Neural cell (in vitro differentiated cells): ENCODE measurements at regions not wholly inside any gene's neighbourhood (a gene's known extent, or its start where the extent isn't known, plus 50 kb on each side); places are given as distances from the start of the nearest gene placed in this dataset.
A peak's percentile ranks its signal among the peaks of the same experiment; 100 is the strongest.

Experiments used
- H2AFZ ChIP-seq: fragments of 200-600, 300-800 bp; sonication (generic), shearing (Covaris generic); 2 replicates; pipeline ENCODE4 v1.6.0; 2014; ENCODE audit warnings: low read depth, mild to moderate bottlenecking, antibody characterized with exemption, low read length, moderate library complexity
- H3F3A ChIP-seq: fragments of 200-600 bp; shearing (Covaris generic); 2 replicates; pipeline ENCODE4 v1.6.1; 2016; ENCODE audit warnings: mild to moderate bottlenecking, moderate library complexity, mixed read lengths, antibody characterized with exemption, low read length; ENCODE audit not compliant: insufficient read depth, poor library complexity, severe bottlenecking
- H3K27ac ChIP-seq: fragments of 200-600, 300-800 bp; sonication (generic), shearing (Covaris generic); 2 replicates; pipeline ENCODE4 v1.5.1; 2014; ENCODE audit warnings: mild to moderate bottlenecking, low read length, moderate library complexity
- H3K27me3 ChIP-seq: fragments of 300-800, 200-600 bp; sonication (generic), shearing (Covaris generic); 2 replicates; pipeline ENCODE4 v1.6.0; 2014; ENCODE audit warnings: mild to moderate bottlenecking, low read depth, low read length, moderate library complexity; ENCODE audit not compliant: insufficient read depth
- H3K36me3 ChIP-seq: fragments of 300-800, 200-600 bp; sonication (generic), shearing (Covaris generic); 2 replicates; pipeline ENCODE4 v1.5.1; 2014; ENCODE audit warnings: mild to moderate bottlenecking, antibody characterized with exemption, low read length, moderate library complexity; ENCODE audit not compliant: insufficient read depth
- H3K4me2 ChIP-seq: fragments of 300-800, 200-600 bp; sonication (generic), shearing (Covaris generic); 2 replicates; pipeline ENCODE4 v1.6.0; 2014; ENCODE audit warnings: mild to moderate bottlenecking, low read length
- H3K4me3 ChIP-seq: fragments of 300-800, 200-600 bp; sonication (generic), shearing (Covaris generic); 2 replicates; pipeline ENCODE4 v1.5.1; 2014; ENCODE audit warnings: mild to moderate bottlenecking, low read length, moderate library complexity
- H3K79me2 ChIP-seq: fragments of 200-600 bp; shearing (Covaris generic); replicated peaks from 2 replicates; pipeline ENCODE4 v1.6.0; 2014; ENCODE audit warnings: mild to moderate bottlenecking, low read length, moderate library complexity; ENCODE audit not compliant: insufficient read depth
- H3K9ac ChIP-seq: fragments of 300-800, 200-600 bp; sonication (generic), shearing (Covaris generic); 2 replicates; pipeline ENCODE4 v1.6.1; 2016; ENCODE audit warnings: mild to moderate bottlenecking, low read length, mixed read lengths
- H3K9me2 ChIP-seq: fragments of 200-600 bp; shearing (Covaris generic); 2 replicates; pipeline ENCODE4 v1.6.1; 2016; ENCODE audit warnings: mild to moderate bottlenecking, low read length, mixed read lengths; ENCODE audit not compliant: insufficient read depth
- H3K9me3 ChIP-seq: fragments of 200-600, 300-800 bp; sonication (generic), shearing (Covaris generic); 2 replicates; pipeline ENCODE4 v1.6.1; 2016; ENCODE audit warnings: mild to moderate bottlenecking, mixed run types, low read length, moderate library complexity, mixed read lengths
- H4K20me1 ChIP-seq: fragments of 200-600 bp; shearing (Covaris generic); 2 replicates; pipeline ENCODE4 v1.6.1; 2016; ENCODE audit warnings: mild to moderate bottlenecking, mixed run types; ENCODE audit not compliant: insufficient read depth
- EP300 ChIP-seq: fragments of 450-650 bp; conservative IDR thresholded peaks from 2 replicates; pipeline ENCODE4 v1.6.1; 2014; ENCODE audit warnings: antibody characterized with exemption, mild to moderate bottlenecking, moderate library complexity; ENCODE audit not compliant: poor library complexity, severe bottlenecking
- EZH2 ChIP-seq: fragments of 200-600, 300-800 bp; shearing (Covaris generic), sonication (generic); IDR thresholded peaks from 2 replicates; pipeline ENCODE4 v1.6.1; 2014; ENCODE audit warnings: antibody characterized with exemption, low read length, borderline replicate concordance, mild to moderate bottlenecking; ENCODE audit not compliant: insufficient read depth, poor library complexity, severe bottlenecking
- MXI1 ChIP-seq: fragments of 450-650 bp; conservative IDR thresholded peaks from 2 replicates; pipeline ENCODE4 v1.6.1; 2014; ENCODE audit warnings: antibody characterized with exemption, mild to moderate bottlenecking; ENCODE audit not compliant: poor library complexity, severe bottlenecking
- POLR2AphosphoS5 ChIP-seq: IDR thresholded peaks from 2 replicates; pipeline ENCODE4 v1.6.1; 2012
- RAD21 ChIP-seq: fragments of 450-650 bp; conservative IDR thresholded peaks from 2 replicates; pipeline ENCODE4 v1.6.1; 2014; ENCODE audit warnings: antibody characterized with exemption, mild to moderate bottlenecking, moderate library complexity
- REST ChIP-seq: IDR thresholded peaks from 2 replicates; pipeline ENCODE4 v1.6.1; 2012; ENCODE audit warnings: borderline replicate concordance
- SMC3 ChIP-seq: fragments of 450-650 bp; conservative IDR thresholded peaks from 2 replicates; pipeline ENCODE4 v1.6.1; 2014; ENCODE audit warnings: antibody characterized with exemption, mild to moderate bottlenecking, moderate library complexity; ENCODE audit not compliant: poor library complexity
- TAF1 ChIP-seq: IDR thresholded peaks from 2 replicates; pipeline ENCODE4 v1.6.1; 2012; ENCODE audit warnings: low read depth
- TF ChIP-seq, protein P1 (sequence below): fragments of 450-650 bp; IDR thresholded peaks from 2 replicates; pipeline ENCODE4 v1.5.1; 2014; ENCODE audit warnings: antibody characterized with exemption, mild to moderate bottlenecking, moderate library complexity; ENCODE audit not compliant: poor library complexity, severe bottlenecking

DNA sequence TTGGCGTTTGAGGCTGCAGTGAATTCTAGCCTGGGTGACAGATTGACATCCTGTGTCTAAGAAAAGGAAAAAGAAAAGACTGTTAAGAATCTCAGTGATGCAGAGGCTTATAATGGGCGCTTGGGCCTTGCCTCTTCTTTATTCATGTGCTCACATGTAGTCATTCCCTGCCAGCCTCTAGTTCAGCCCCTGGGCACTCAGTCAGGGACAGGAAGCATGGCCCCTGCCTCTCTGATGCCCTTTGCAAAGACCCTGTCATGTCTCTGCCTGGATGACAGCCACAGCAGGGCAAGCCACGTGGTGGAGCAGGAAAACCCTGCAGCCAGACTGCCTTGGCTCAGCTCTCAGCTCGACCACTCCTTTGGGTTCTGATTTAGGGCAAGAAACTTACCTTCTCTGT, 368.9 kb downstream of the RPS24 start:
- H3K27ac ChIP-seq, result no peak overlapping the region
- TF ChIP-seq REST (no peak), EP300 (no peak), POLR2AphosphoS5 (no peak), SMC3 (no peak), TAF1 (no peak), MXI1 (no peak), EZH2 (no peak), RAD21 (no peak)
- TF ChIP-seq, protein P1, sequence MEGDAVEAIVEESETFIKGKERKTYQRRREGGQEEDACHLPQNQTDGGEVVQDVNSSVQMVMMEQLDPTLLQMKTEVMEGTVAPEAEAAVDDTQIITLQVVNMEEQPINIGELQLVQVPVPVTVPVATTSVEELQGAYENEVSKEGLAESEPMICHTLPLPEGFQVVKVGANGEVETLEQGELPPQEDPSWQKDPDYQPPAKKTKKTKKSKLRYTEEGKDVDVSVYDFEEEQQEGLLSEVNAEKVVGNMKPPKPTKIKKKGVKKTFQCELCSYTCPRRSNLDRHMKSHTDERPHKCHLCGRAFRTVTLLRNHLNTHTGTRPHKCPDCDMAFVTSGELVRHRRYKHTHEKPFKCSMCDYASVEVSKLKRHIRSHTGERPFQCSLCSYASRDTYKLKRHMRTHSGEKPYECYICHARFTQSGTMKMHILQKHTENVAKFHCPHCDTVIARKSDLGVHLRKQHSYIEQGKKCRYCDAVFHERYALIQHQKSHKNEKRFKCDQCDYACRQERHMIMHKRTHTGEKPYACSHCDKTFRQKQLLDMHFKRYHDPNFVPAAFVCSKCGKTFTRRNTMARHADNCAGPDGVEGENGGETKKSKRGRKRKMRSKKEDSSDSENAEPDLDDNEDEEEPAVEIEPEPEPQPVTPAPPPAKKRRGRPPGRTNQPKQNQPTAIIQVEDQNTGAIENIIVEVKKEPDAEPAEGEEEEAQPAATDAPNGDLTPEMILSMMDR, result no peak
- no peaks in the 10 kb centered on the region for H4K20me1 ChIP-seq

DNA sequence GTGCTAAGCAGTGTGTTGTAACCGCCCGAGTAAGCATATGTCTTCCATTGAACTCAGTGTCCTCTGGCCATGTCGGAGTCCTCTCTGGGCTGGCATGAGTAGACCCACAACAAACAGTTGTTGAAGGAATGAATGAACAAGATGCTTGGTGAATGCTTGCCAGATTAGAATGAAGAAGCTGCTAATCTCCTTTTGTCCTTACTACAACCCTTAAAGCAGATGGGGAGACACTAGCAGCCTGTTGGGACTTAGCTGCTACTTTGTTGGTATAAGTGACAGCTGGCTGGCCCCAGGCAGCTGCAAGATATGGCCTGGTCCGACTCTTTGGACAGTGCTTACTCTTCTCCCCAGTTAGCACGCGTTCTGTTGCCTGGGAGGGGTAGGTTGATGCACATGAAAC, 370.1 kb downstream of the RPS24 start:
- no peak for TF ChIP-seq EP300
- no peaks in the 10 kb centered on the region for H3K9me2 ChIP-seq

More for the DNA sequence above, 368.9 kb downstream of the RPS24 start:
- Histone ChIP-seq H3K4me3 (no peak overlapping the region), H3K79me2 (no peaks in the 10 kb centered on the region), H3K9ac (peak overlapping the region; percentile 30), H3K36me3 (no peaks in the 10 kb centered on the region), H3K9me2 (no peaks in the 10 kb centered on the region), H3K4me2 (no peak overlapping the region), H2AFZ (no peak overlapping the region), H3K27me3 (no peaks in the 10 kb centered on the region), H3K9me3 (no peaks in the 10 kb centered on the region), H3F3A (no peaks in the 10 kb centered on the region)

GRCh38 chr10:78404296-78404695, 370.6 kb downstream of the RPS24 start:
- H4K20me1 ChIP-seq, result no peaks in the 10 kb centered on the region
- no peak overlapping the region for H3K27ac ChIP-seq
- H3F3A ChIP-seq, result no peaks in the 10 kb centered on the region
- no peaks in the 10 kb centered on the region for H3K79me2 ChIP-seq
- no peaks in the 10 kb centered on the region for H3K9me3 ChIP-seq
- TF ChIP-seq POLR2AphosphoS5, result no peak
- no peak for TF ChIP-seq MXI1
- TF ChIP-seq SMC3, result no peak
- TF ChIP-seq TAF1, result no peak
- no peak for TF ChIP-seq RAD21
- no peak for TF ChIP-seq EZH2
- TF ChIP-seq, protein P1, result no peak
- TF ChIP-seq REST, result no peak
- TF ChIP-seq EP300, result no peak
- H3K9ac ChIP-seq, result no peak overlapping the region
- no peaks in the 10 kb centered on the region for H3K9me2 ChIP-seq
- no peak overlapping the region for H3K4me3 ChIP-seq
- no peak overlapping the region for H2AFZ ChIP-seq
- H3K36me3 ChIP-seq, result no peaks in the 10 kb centered on the region
- no peaks in the 10 kb centered on the region for H3K27me3 ChIP-seq
- no peak overlapping the region for H3K4me2 ChIP-seq

More for the DNA sequence above, 370.1 kb downstream of the RPS24 start:
- H4K20me1 ChIP-seq, result no peaks in the 10 kb centered on the region
- no peak overlapping the region for H3K9ac ChIP-seq
- H3F3A ChIP-seq, result no peaks in the 10 kb centered on the region
- H3K36me3 ChIP-seq, result no peaks in the 10 kb centered on the region
- H3K27ac ChIP-seq, result no peak overlapping the region
- no peak overlapping the region for H3K4me2 ChIP-seq
- H3K4me3 ChIP-seq, result no peak overlapping the region
- H2AFZ ChIP-seq, result no peak overlapping the region
- H3K9me3 ChIP-seq, result no peaks in the 10 kb centered on the region
- no peaks in the 10 kb centered on the region for H3K27me3 ChIP-seq
- no peaks in the 10 kb centered on the region for H3K79me2 ChIP-seq
